Ovary (tissue), 7 donors: ENCODE measurements at regions not wholly inside any gene's neighbourhood (a gene's known extent, or its start where the extent isn't known, plus 50 kb on each side); places are given as distances from the start of the nearest gene placed in this dataset.
A peak's percentile ranks its signal among the peaks of the same experiment; 100 is the strongest.

ENCODE experiments used
- DNase-seq, 5 donors: peaks; one replicate each; pipeline ENCODE4 v3.0.0-alpha.2; 2019 to 2020
- H3K27ac ChIP-seq, 2 donors: fragments of 200-600 bp; one replicate each; pipeline versions ENCODE4 v1.5.1 to v1.8.0; 2019 to 2022
- H3K27me3 ChIP-seq: fragments of 200-600 bp; one replicate; pipeline ENCODE4 v1.8.0; 2022
- H3K36me3 ChIP-seq: fragments of 200-600 bp; sonication (generic); one replicate; pipeline ENCODE4 v1.5.1; 2019
- H3K4me1 ChIP-seq: one replicate; pipeline ENCODE4 v1.8.1; 2013; ENCODE audit warnings: mild to moderate bottlenecking, moderate library complexity; ENCODE audit not compliant: insufficient read depth
- H3K4me3 ChIP-seq: fragments of 200-600 bp; sonication (generic); one replicate; pipeline ENCODE4 v1.5.1; 2017
- H3K9me3 ChIP-seq, 2 donors: fragments of 200-600 bp in 1 of 2; sonication (generic) in 1 of 2; one replicate each; pipeline versions ENCODE4 v1.5.1 to v1.8.1; 2013 to 2019; ENCODE audit warnings: mild to moderate bottlenecking in 1 of 2, moderate library complexity in 1 of 2
- EP300 ChIP-seq: sonication (generic); formaldehyde crosslinking; IDR thresholded peaks from one replicate; pipeline ENCODE4 v1.6.1; 2017; ENCODE audit warnings: antibody characterized with exemption
- POLR2A ChIP-seq: fragments of 450-650 bp; IDR thresholded peaks from one replicate; pipeline ENCODE4 v1.6.1; 2017; ENCODE audit warnings: antibody characterized with exemption, mild to moderate bottlenecking, moderate library complexity
- WGBS, 3 donors: extraction: QIAGEN DNeasy Blood & Tissue Kit in 1 of 3; methylation state at CpG; one replicate each; pipeline versions ENCODE4 v1.1.5 to v1.1.7; 2013 to 2017; 5-methylcytosine and 5-hydroxymethylcytosine counted together
- intact Hi-C, 4 donors: fragments of 100-400 bp; cut with DNase I; formaldehyde crosslinking; loops; one replicate each; pipeline versions ENCODE4 v1.11.0 to v1.15.1; 2022 to 2023
- TF ChIP-seq, protein P1 (sequence below), 3 donors: fragments of 450-650 bp in 2 of 3; fragments of 200-600 bp in 1 of 3; IDR thresholded peaks; one replicate each; pipeline versions ENCODE4 v1.5.1 to v1.8.0; 2016 to 2022; ENCODE audit warnings: antibody characterized with exemption in 3 of 3, mild to moderate bottlenecking in 1 of 3
- donor health status: DM: no; HTN: no; CAD: no; lungs with moderate emphysema.
- donor health status: DM: no; HTN: no; CAD: no.
- donor health status: Bipolar disorder and iron deficiency.
- donor health status: DM: no; HTN: no; CAD: no.
- donor health status: DM: yes; HTN: yes; CAD: no.

DNA sequence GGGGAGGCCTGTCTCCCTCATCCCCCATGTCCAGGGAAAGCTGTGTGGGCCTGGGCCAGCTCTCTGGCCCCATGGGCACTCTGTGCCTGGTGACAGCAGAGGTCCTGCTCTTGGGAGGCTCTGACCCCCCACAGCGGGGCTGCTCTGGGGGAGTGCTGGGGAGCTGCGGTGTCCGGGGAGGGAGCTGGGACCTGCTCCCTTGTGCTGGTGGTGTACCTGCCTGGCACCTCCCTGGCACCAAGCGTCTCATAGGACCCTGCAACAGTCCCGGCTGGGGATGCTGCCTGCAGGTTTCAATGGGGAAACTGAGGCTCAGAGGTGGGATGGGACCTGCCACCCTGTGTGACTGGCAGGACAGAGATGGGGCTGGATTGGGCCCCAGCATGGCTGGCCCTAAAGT is 111.3 kb downstream of the KIF26A start:
- H3K27me3 ChIP-seq, result no peaks in the 10 kb centered on the region
- no peaks in the 10 kb centered on the region for H3K36me3 ChIP-seq
- no peak overlapping the region for H3K27ac ChIP-seq
- 92 to 100% (median 100%) methylated on average over 2 to 5 of the region's 5 CpGs for WGBS, 3 donors
- no peaks in the 10 kb centered on the region for H3K9me3 ChIP-seq
- peak in 3 of 5 donors; percentile 7 to 17 (median 11) for DNase-seq
- H3K4me1 ChIP-seq, result no peaks in the 10 kb centered on the region
- H3K4me3 ChIP-seq, result no peak overlapping the region
- no peak for TF ChIP-seq POLR2A
- TF ChIP-seq EP300, result no peak
- TF ChIP-seq, protein P1, sequence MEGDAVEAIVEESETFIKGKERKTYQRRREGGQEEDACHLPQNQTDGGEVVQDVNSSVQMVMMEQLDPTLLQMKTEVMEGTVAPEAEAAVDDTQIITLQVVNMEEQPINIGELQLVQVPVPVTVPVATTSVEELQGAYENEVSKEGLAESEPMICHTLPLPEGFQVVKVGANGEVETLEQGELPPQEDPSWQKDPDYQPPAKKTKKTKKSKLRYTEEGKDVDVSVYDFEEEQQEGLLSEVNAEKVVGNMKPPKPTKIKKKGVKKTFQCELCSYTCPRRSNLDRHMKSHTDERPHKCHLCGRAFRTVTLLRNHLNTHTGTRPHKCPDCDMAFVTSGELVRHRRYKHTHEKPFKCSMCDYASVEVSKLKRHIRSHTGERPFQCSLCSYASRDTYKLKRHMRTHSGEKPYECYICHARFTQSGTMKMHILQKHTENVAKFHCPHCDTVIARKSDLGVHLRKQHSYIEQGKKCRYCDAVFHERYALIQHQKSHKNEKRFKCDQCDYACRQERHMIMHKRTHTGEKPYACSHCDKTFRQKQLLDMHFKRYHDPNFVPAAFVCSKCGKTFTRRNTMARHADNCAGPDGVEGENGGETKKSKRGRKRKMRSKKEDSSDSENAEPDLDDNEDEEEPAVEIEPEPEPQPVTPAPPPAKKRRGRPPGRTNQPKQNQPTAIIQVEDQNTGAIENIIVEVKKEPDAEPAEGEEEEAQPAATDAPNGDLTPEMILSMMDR (IDR thresholded peaks at IDR 0.05), result no peak
- intact Hi-C loops, result no loop called here

DNA sequence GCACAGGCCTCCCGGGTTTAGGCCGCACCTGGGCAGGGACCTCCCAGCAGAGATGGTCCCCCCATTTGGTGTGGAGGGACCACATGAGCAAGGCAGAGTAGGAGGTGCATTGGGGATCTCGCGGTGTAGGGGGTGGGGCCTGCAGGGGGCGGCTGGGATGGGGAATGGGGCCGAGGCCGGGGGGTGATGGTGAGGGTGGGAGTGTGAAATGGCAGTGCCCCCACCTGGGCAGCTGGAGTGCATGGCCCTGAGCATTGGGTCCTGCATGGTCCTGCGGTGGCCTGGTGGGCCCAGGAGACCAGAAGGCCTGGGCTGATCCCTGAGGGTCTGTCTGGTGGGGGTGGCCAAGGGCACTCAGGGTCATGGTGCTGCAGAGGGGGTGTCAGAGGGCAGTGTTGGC is 111.8 kb downstream of the KIF26A start:
- intact Hi-C loops, result no loop called here
- peak in 2 of 5 donors; percentile 11 to 23 for DNase-seq
- no peak for TF ChIP-seq EP300
- no peaks in the 10 kb centered on the region for H3K27me3 ChIP-seq
- H3K4me3 ChIP-seq, result no peak overlapping the region
- H3K9me3 ChIP-seq, result no peaks in the 10 kb centered on the region
- H3K36me3 ChIP-seq, result no peaks in the 10 kb centered on the region
- no peaks in the 10 kb centered on the region for H3K4me1 ChIP-seq
- 90 to 94% (median 91%) methylated on average over 8 of the region's 8 CpGs for WGBS, 3 donors
- no peak overlapping the region for H3K27ac ChIP-seq

DNA sequence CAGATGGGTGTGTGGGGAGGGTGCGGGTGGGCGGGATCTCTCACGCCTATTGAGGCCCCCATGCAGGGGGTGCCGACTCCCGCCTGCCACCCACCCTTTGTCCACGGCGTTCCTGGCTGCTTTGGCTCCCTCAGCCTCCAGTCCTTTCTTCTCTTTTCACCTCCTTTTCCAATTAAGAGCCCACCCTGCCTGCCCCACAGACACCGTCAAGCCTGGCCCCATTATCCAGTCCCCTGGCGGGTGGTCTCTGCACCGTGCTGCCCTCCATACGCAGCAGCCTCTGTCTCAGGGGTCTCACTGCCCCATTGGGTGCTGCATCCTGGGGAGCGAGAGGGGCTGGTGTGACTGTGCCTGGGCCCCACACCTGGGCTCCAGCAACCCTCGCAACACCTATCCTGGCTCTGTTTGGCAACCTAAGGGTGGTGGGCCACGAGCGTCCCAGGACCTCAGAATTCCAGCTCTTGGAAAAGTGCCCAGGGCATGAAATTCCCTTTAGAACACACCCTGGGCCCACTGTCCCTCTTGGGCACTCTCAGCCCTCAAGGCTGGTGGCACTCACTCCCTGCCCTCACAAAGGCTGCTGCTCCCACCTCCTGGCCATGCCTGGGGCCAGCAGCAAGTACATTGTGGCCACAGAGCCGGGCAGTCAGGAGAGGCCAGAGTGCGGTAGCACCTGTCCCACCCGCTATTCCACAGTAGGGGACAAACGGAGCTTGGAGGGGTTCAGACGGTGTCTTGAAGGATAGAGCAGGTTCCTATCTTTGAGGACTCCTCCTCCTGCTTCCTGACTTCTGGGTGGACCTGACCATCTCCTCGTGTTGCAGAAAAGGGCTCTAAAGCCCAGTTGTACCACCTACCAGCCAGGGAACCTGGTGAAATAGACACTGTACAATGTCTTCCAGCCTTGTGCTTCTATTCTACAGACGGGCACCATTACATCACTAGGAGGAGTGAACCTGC is 114.1 kb downstream of the KIF26A start:
- 82 to 88% (median 85%) methylated on average over 22 of the region's 22 CpGs for WGBS, 3 donors
- Histone ChIP-seq H3K4me1 (no peaks in the 10 kb centered on the region), H3K36me3 (no peaks in the 10 kb centered on the region), H3K4me3 (no peak overlapping the region), H3K27ac (no peak overlapping the region), H3K27me3 (no peaks in the 10 kb centered on the region), H3K9me3 (no peaks in the 10 kb centered on the region)
- DNase-seq, result peak in 2 of 5 donors; percentile 4 to 17
- intact Hi-C loops, result no loop called here
- no peak for TF ChIP-seq EP300
- TF ChIP-seq, protein P1 (IDR thresholded peaks at IDR 0.05), result no peak

DNA sequence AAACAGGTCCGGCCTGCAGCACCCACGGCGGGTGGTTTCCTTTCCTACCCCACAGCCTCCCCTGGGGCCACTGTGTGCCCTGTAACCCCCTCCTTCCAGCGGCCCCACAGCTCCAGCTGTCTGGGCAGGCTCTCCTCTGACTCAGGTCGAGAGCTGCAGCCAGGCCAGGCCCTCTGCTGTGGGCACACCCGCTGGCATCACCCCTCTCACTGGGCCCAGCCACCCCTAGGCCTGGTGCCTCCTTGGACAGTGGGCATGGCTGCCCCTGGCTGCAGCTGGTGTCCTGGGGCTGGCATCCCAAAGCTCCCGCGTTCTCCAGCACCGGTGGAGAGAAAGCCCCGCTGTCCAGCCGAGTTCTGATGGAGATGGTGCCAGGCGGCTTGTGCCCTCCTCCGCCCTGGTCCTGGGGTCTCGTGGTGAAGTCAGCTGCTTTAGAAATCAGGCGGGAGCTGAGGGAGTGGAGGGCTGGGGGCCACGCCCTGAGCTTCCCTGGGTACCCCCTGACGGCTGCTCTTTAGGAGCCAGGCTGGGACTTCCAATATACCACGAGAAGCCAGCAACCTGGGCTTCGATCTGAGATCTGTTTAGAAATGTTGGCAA is 114.9 kb downstream of the KIF26A start:
- peak in 1 of 5 donors; percentile 9 for DNase-seq
- Histone ChIP-seq H3K4me1 (no peaks in the 10 kb centered on the region), H3K27me3 (no peaks in the 10 kb centered on the region), H3K4me3 (no peak overlapping the region), H3K27ac (no peak overlapping the region), H3K36me3 (no peaks in the 10 kb centered on the region), H3K9me3 (no peaks in the 10 kb centered on the region)
- TF ChIP-seq EP300 (no peak), POLR2A (no peak)
- TF ChIP-seq, protein P1 (IDR thresholded peaks at IDR 0.05), result no peak
- intact Hi-C loops, result no loop called here
- WGBS, 3 donors, result 90 to 91% (median 91%) methylated on average over 19 of the region's 19 CpGs
